ENCODE measurements at regions not wholly inside any gene's neighbourhood (a gene's known extent, or its start where the extent isn't known, plus 50 kb on each side); places are given as distances from the start of the nearest gene placed in this dataset.

DNA sequence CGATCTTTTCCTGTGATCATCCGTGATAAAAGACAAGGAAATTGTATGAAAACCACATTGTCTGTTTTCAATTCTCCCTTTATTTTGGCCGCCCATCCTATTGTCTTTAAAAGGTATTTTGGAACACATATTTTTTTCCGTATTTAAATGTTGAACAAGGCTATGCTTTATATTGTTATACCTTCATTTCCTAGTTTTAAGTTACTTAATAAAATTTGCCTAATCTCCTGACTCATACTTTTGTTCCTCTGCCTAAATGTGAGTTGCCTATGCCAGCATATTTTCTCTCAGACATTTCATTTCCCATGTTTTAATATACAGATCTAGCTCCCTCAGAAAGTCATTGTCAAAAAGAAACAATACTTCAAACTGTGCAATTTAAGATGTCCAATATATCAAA is 104.2 kb downstream of the SLITRK6 start:
- DNase-seq: no peak

GRCh38 chr13:85693889-85694511 is 105.2 kb downstream of the SLITRK6 start:
- no peak for TF ChIP-seq POLR2A (IDR thresholded peaks at IDR 0.05; ENCODE audit: low read length)
- TF ChIP-seq GATA1 (IDR thresholded peaks at IDR 0.05; ENCODE audit: low read depth, low read length): no peak
- DNase-seq: no peak

More for the DNA sequence above, 104.2 kb downstream of the SLITRK6 start:
- TF ChIP-seq POLR2A (IDR thresholded peaks at IDR 0.05; ENCODE audit: low read length) (no peak), GATA1 (IDR thresholded peaks at IDR 0.05; ENCODE audit: low read depth, low read length) (no peak)

- TF ChIP-seq GATA1 (IDR thresholded peaks at IDR 0.05; ENCODE audit: low read depth, low read length): no peak
- TF ChIP-seq POLR2A (IDR thresholded peaks at IDR 0.05; ENCODE audit: low read length): no peak
- no peak for DNase-seq
Observed at GRCh38 chr13:85690368-85690767, 108.9 kb downstream of the SLITRK6 start.

- no peak for DNase-seq
- no peak for TF ChIP-seq POLR2A (IDR thresholded peaks at IDR 0.05; ENCODE audit: low read length)
- TF ChIP-seq GATA1 (IDR thresholded peaks at IDR 0.05; ENCODE audit: low read depth, low read length): no peak
Observed at GRCh38 chr13:85685436-85685835, 113.8 kb downstream of the SLITRK6 start.

DNA sequence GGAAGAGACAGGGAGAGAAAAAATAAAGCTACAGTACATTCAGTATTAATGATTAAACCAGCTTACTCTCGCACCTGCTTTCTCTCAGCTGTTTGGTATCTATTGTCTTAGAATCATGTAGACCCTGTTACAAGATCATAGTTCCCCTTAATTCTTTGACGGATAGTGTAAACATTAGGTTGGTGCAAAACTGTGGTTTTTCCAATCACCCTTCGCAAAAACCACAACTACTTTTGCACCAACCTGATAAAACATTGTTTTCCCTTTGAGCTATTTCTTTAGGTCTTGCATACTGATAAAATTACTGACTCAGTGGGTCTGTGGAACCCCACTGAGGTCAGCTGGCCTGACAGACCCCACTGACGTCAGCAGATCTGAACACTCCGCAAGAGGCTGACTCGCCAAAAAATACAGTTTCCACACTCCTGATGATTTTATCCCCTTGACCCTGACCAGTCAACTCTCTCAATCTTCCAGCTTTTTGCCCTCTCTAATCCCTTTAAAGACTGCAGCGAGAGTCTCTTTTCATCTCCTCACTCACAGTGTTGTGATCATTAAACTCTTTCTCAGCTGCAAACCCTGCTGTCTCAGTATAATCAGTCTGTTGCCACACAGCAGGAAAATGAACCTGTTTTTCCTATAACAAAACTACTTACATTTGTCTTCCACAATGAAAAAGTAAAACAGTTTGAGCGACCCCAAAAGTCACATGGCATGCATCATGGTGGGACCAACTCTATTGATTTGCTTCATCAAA is 123.9 kb downstream of the SLITRK6 start:
- DNase-seq: no peak
- TF ChIP-seq GATA1 (IDR thresholded peaks at IDR 0.05; ENCODE audit: low read depth, low read length) (no peak), POLR2A (IDR thresholded peaks at IDR 0.05; ENCODE audit: low read length) (no peak)

DNA sequence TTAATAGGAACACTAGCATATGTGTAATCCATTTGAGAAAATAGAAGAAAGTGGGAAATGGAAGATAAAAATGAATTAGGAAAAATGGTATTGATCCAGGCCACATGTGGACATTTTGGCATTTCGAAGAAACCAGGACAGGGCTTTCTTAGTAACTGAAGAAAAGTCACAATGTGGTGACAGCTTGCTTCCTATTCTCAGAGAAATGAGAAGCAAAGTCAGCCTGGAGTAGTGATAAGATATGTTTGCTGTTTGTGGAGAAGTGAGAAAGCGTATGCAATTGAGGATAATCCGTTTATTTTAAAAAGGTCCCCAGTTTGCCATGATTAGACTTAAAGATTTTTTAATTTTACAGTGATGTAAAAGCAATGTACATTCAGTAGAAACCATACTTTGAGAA is 127.9 kb downstream of the SLITRK6 start:
- no peak for DNase-seq
- TF ChIP-seq POLR2A (IDR thresholded peaks at IDR 0.05; ENCODE audit: low read length): no peak
- TF ChIP-seq GATA1 (IDR thresholded peaks at IDR 0.05; ENCODE audit: low read depth, low read length): no peak

DNA sequence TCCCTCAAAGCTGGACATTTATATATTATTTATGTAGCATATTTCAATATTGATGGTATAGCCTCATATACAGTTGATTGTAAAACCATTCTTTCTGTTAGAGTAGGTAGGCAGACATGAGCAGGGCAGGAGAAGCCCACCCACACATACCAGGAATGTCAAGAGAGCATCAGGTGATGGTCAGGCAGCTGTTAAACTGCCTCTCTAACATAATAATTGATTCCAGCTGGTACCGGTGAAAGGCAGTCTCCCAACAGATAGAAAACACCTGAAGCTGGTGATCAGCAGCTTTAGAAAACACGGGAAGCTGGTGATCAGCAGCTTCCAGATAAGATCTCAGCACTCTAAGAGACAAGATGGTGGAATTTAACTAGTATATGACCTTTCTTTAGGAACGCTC is 132.9 kb downstream of the SLITRK6 start:
- no peak for DNase-seq
- TF ChIP-seq GATA1 (IDR thresholded peaks at IDR 0.05; ENCODE audit: low read depth, low read length): no peak
- no peak for TF ChIP-seq POLR2A (IDR thresholded peaks at IDR 0.05; ENCODE audit: low read length)

GRCh38 chr13:85665286-85665685 is 133.9 kb downstream of the SLITRK6 start:
- peak; percentile 14 to 31 for DNase-seq
- TF ChIP-seq GATA1 (IDR thresholded peaks at IDR 0.05; ENCODE audit: low read depth, low read length) (no peak), POLR2A (IDR thresholded peaks at IDR 0.05; ENCODE audit: low read length) (no peak)

GRCh38 chr13:85663856-85664255 is 135.4 kb downstream of the SLITRK6 start:
- no peak for DNase-seq
- TF ChIP-seq GATA1 (IDR thresholded peaks at IDR 0.05; ENCODE audit: low read depth, low read length) (no peak), POLR2A (IDR thresholded peaks at IDR 0.05; ENCODE audit: low read length) (no peak)

DNA sequence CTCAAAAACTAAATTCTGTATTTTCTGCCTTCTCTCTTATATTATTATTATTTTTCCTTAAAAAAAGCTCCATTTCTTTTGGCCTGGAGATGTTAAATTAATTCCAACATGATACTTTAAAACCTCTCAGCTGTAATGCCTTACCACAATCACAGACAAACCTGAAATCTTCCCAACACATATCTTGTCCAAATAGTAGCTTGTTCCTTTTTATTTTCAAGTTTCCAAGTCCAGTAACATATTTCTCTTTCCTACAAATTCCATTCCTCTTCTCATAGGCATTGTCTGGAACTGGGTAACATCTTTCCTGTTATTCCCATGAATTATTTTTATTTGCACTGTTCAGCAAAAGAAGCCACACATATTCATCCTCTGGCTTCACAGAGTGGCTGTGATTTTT is 137.0 kb downstream of the SLITRK6 start:
- DNase-seq: no peak
- TF ChIP-seq GATA1 (IDR thresholded peaks at IDR 0.05; ENCODE audit: low read depth, low read length) (no peak), POLR2A (IDR thresholded peaks at IDR 0.05; ENCODE audit: low read length) (no peak)

DNA sequence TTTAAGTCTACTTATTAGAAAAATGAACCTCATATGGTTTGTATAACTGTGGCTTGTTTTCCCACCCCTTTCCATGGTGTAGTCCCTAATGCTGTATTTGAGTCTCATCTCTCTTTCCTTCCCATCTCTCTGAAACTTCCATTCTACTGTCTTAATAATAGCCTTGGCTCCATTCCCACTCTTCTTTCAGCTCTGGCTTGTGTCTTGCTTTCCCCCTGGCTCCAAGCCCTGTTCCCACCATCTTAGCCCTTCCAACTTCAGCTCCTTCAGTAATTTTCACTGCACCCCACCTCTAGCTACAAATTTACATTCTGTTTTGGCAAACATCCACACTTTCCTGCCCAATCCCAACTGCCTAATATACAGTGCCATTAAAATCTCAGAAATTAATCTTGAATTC is 137.5 kb downstream of the SLITRK6 start:
- no peak for TF ChIP-seq GATA1 (IDR thresholded peaks at IDR 0.05; ENCODE audit: low read depth, low read length)
- no peak for DNase-seq

DNA sequence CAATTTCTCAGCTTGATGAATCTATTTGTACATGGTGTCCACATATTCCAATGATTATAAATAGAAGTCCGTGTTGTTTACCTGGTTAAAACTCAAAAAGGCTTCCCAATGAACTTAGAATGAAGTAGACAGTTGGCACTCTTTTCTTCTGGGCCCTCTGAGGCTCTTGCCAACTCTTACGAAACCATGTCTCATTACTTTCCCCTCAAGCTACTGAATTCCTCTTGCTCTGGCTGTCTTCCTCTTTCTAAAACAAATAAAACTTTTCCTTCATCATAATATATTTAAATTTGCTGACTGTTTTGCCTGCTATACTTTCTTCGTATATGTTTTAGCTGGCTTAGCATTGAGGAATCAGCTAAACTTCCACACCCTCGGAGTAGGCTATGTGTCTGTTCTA is 139.7 kb downstream of the SLITRK6 start:
- TF ChIP-seq POLR2A (IDR thresholded peaks at IDR 0.05; ENCODE audit: low read length): no peak
- TF ChIP-seq GATA1 (IDR thresholded peaks at IDR 0.05; ENCODE audit: low read depth, low read length): no peak
- no peak for DNase-seq

DNA sequence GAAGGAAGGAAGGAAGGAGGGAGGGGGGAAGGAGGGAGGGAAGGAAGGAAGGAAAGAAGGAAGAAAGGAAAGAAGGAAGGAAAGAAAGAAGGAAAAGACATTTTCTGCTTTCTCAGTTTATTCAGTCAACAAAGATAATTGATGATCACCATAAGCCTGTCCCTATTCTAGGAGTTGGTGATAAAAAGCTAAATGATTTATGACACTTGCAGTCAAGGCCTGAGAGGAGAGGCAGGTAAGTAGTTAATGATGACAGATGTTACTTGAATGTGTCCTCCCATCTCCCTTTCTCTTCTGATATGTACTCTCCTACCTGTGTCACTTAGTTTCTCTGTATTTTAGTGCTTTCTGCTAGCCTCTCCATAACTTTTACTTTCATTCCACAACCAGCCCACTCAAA is 141.3 kb downstream of the SLITRK6 start:
- no peak for TF ChIP-seq GATA1 (IDR thresholded peaks at IDR 0.05; ENCODE audit: low read depth, low read length)
- no peak for TF ChIP-seq POLR2A (IDR thresholded peaks at IDR 0.05; ENCODE audit: low read length)
- DNase-seq: no peak

- TF ChIP-seq POLR2A (IDR thresholded peaks at IDR 0.05; ENCODE audit: low read length): no peak
- TF ChIP-seq GATA1 (IDR thresholded peaks at IDR 0.05; ENCODE audit: low read depth, low read length): no peak
- DNase-seq: no peak
Observed at GRCh38 chr13:85655040-85655439, 144.2 kb downstream of the SLITRK6 start.

DNA sequence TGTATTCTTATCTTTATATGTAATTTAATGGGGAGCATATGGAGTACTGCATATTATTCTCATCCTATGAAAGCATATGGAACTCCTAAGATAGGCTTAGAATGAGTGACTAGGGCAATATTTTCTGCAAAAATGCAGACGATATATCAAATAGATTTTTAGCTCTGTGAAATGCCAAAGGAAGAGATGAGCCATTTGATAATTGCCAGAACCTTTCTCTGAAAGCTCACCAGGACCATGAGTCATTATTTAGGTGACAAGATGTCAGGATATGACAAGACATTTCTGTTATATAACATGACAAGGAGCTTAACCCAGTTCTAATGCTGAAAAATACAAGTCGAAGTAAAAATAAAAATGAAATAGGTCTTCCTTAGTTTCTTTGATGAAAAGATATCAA is 145.0 kb downstream of the SLITRK6 start:
- TF ChIP-seq POLR2A (IDR thresholded peaks at IDR 0.05; ENCODE audit: low read length) (no peak), GATA1 (IDR thresholded peaks at IDR 0.05; ENCODE audit: low read depth, low read length) (no peak)
- no peak for DNase-seq

Data from erythroblast (primary cell).